ENCODE measurements at regions not wholly inside any gene's neighbourhood (a gene's known extent, or its start where the extent isn't known, plus 50 kb on each side); places are given as distances from the start of the nearest gene placed in this dataset.

- intact Hi-C loops (cut with micrococcal nuclease; ENCODE audit: unreplicated experiment): no loop called here
- FAIRE-seq: no peak
Measured at GRCh38 chr2:181138816-181139215, 158.4 kb downstream of the UBE2E3 start.

More at GRCh38 chr2:181138816-181139215, 158.4 kb downstream of the UBE2E3 start:
- no peaks in the 10 kb centered on the region for H3K36me3 ChIP-seq (replicated peaks in 1 of 2; ENCODE audit: control insufficient read depth in 1 of 2, insufficient read depth in 2 of 2, low read length in 2 of 2)
- no peaks in the 10 kb centered on the region for H3K27me3 ChIP-seq (ENCODE audit: control insufficient read depth in 1 of 2, insufficient read depth in 2 of 2, low read length in 2 of 2)
- no peaks in the 10 kb centered on the region for H4K20me1 ChIP-seq (ENCODE audit: insufficient read depth, low read length)
- H3K27ac ChIP-seq (ENCODE audit: extremely low read length, insufficient read depth, low read length): no peak overlapping the region
- no peaks in the 10 kb centered on the region for H3K9me3 ChIP-seq (ENCODE audit: low read length)
- H3K4me1 ChIP-seq (ENCODE audit: insufficient read depth, low read length): no peaks in the 10 kb centered on the region
- H3K9ac ChIP-seq (ENCODE audit: insufficient read depth, low read depth, low read length): no peak overlapping the region
- H3K4me3 ChIP-seq (replicated peaks in 1 of 3; ENCODE audit: insufficient read depth in 1 of 3, low read depth in 2 of 3, low read length in 3 of 3): no peak overlapping the region
- no TSS peak for BruUV-seq (replicated peaks)
- H2AFZ ChIP-seq (ENCODE audit: low read length): no peak overlapping the region
- no peak overlapping the region for H3K4me2 ChIP-seq (ENCODE audit: low read depth, low read length)
- ATAC-seq: no peak
- ChIA-PET CTCF (ENCODE audit: low intra/inter-chr PET ratio, low total read pairs) (no interaction called here), POLR2A (no interaction called here)
- TF ChIP-seq RBAK (CRISPR knock-in tag; IDR thresholded peaks at IDR 0.05): no peak
- no peak for TF ChIP-seq ZBTB34 (CRISPR knock-in tag; IDR thresholded peaks at IDR 0.05)
- no peak for TF ChIP-seq TRAFD1 (CRISPR knock-in tag; IDR thresholded peaks at IDR 0.05; ENCODE audit: borderline replicate concordance)
- no peak for TF ChIP-seq AKAP8 (CRISPR knock-in tag; IDR thresholded peaks at IDR 0.05)
- TF ChIP-seq ERF (CRISPR knock-in tag; IDR thresholded peaks at IDR 0.05): no peak
- no peak for TF ChIP-seq REL (CRISPR knock-in tag; conservative IDR thresholded peaks at IDR 0.05)
- no peak for TF ChIP-seq SOX5 (CRISPR knock-in tag; IDR thresholded peaks at IDR 0.05; ENCODE audit: borderline replicate concordance)
- no peak for TF ChIP-seq IRF9 (CRISPR knock-in tag; IDR thresholded peaks at IDR 0.05; ENCODE audit: borderline replicate concordance)
- no peak for TF ChIP-seq ZNF629 (CRISPR knock-in tag; conservative IDR thresholded peaks at IDR 0.05)
- TF ChIP-seq ZBTB7B (CRISPR knock-in tag; IDR thresholded peaks at IDR 0.05): no peak
- 3% methylated on average over 3 of the region's 3 CpGs for WGBS (ENCODE audit: low lambda C conversion rate)
- DNase-seq (ENCODE audit: low spot score): no peak
- in situ Hi-C loops (cut with HindIII; ENCODE audit: extremely low pct_ligation_motif_present, low pct_unique_long_range_greater_than_20kb): no loop called here
- no peaks in the 10 kb centered on the region for H3K79me2 ChIP-seq (ENCODE audit: insufficient read depth, low read length)

All from HepG2 (cell line).